ENCODE measurements at regions not wholly inside any gene's neighbourhood (a gene's known extent, or its start where the extent isn't known, plus 50 kb on each side); places are given as distances from the start of the nearest gene placed in this dataset.

DNA sequence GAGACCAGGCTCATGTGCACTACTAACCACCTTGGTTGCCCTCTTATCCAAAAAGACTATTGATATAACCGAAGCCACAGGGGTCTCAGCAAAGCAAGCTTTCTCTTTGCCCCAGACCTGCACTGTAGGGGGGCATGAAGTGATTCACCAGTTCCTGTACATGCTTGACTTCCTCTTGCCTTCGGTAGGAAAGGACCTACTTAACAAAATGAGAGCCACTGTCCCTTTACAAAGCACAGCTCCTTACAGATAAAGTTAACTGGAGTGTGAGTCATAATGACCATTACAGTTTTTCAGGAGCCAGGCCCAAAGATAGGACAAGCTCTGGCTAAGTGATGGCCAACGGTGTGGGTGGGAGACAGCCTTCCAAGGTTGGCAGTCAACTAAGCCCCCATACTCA lies 622.0 kb upstream of the TSPY4 start:
- Histone ChIP-seq H3K36me3 (no peaks in the 10 kb centered on the region), H3K9me3 (no peaks in the 10 kb centered on the region), H3K27ac (no peak overlapping the region), H3K4me3 (no peak overlapping the region), H3K4me1 (no peaks in the 10 kb centered on the region), H3K27me3 (no peaks in the 10 kb centered on the region)
- DNase-seq (no peak), ATAC-seq (no peak)
- TF ChIP-seq, protein P1, sequence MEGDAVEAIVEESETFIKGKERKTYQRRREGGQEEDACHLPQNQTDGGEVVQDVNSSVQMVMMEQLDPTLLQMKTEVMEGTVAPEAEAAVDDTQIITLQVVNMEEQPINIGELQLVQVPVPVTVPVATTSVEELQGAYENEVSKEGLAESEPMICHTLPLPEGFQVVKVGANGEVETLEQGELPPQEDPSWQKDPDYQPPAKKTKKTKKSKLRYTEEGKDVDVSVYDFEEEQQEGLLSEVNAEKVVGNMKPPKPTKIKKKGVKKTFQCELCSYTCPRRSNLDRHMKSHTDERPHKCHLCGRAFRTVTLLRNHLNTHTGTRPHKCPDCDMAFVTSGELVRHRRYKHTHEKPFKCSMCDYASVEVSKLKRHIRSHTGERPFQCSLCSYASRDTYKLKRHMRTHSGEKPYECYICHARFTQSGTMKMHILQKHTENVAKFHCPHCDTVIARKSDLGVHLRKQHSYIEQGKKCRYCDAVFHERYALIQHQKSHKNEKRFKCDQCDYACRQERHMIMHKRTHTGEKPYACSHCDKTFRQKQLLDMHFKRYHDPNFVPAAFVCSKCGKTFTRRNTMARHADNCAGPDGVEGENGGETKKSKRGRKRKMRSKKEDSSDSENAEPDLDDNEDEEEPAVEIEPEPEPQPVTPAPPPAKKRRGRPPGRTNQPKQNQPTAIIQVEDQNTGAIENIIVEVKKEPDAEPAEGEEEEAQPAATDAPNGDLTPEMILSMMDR (IDR thresholded peaks at IDR 0.05) = no peak
- intact Hi-C loops (cut with DNase I) = no loop called here

GRCh38 chrY:8726616-8727015 lies 610.6 kb upstream of the TSPY4 start:
- H3K4me3 ChIP-seq = no peak overlapping the region
- H3K36me3 ChIP-seq = no peaks in the 10 kb centered on the region
- ATAC-seq (no peak), DNase-seq (no peak)
- H3K9me3 ChIP-seq = no peaks in the 10 kb centered on the region
- intact Hi-C loops (cut with DNase I) = no loop called here
- no peak overlapping the region for H3K27ac ChIP-seq
- H3K4me1 ChIP-seq = no peaks in the 10 kb centered on the region
- TF ChIP-seq, protein P1 (IDR thresholded peaks at IDR 0.05) = no peak
- no peaks in the 10 kb centered on the region for H3K27me3 ChIP-seq

DNA sequence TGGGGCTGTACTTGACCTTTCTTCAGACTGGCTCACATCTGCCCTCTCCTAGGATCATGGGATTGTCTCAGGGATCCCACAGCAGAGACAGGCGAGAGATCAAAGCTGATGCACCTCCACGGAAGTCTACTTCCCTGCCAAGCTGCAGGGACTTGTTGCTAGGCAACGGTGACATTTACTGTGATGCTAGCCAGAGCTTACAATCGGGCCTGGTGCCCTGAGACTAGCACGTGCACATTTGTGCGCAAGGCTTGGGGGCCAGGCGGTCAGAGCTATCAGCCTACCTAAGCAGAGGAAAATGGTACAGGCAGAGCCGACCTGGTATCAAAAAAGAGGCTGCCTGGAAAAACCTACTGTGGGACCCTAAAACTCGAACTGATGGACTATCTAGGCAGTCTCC lies 607.3 kb upstream of the TSPY4 start:
- Histone ChIP-seq H3K4me1 (no peaks in the 10 kb centered on the region), H3K27me3 (no peaks in the 10 kb centered on the region), H3K27ac (no peak overlapping the region), H3K9me3 (no peaks in the 10 kb centered on the region), H3K36me3 (no peaks in the 10 kb centered on the region), H3K4me3 (no peak overlapping the region)
- no peak for DNase-seq
- intact Hi-C loops (cut with DNase I) = no loop called here
- TF ChIP-seq, protein P1 (IDR thresholded peaks at IDR 0.05) = no peak
- no peak for ATAC-seq

DNA sequence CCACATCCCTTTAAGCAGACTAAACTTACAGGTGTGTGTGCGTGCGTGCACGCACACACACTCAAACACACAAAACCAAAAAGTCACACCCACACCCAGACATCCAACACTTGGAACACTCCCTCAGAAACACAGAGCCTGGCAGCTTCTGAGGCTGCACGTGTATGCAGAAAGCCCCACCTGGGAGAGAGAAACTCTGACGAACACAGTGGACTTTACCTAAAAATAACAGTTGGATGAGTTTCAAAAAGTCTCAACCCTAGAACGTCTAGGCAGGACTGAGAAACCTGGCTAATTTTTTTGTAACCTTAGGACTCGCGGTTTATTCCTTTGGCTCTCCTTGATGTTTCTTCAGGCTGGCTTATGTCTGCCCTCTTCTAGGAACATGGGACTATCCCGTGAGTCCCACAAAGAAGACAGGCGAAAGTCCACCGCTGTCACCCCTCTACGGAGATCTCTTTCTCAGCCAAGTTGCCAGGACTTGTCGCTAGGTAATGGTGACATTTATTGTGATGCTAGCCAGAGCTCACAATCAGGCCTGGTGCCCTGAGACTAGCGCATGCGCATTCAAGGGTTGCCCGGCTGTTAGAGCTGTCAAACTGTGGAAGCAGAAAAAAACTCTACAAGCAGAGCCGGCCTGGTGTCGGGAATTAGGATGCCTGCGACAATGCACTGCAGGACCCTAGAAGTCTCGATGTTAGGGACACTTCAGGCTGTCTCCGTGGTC lies 595.8 kb upstream of the TSPY4 start:
- intact Hi-C loops (cut with DNase I) = no loop called here
- TF ChIP-seq, protein P1 (IDR thresholded peaks at IDR 0.05) = no peak
- no peak overlapping the region for H3K4me3 ChIP-seq
- no peaks in the 10 kb centered on the region for H3K4me1 ChIP-seq
- no peak for DNase-seq
- no peak for ATAC-seq
- H3K27me3 ChIP-seq = no peaks in the 10 kb centered on the region
- no peak overlapping the region for H3K27ac ChIP-seq
- H3K9me3 ChIP-seq = no peaks in the 10 kb centered on the region
- no peaks in the 10 kb centered on the region for H3K36me3 ChIP-seq

GRCh38 chrY:8764184-8764583 lies 573.1 kb upstream of the TSPY4 start:
- no peak for ATAC-seq
- Histone ChIP-seq H3K27me3 (no peaks in the 10 kb centered on the region), H3K27ac (no peak overlapping the region), H3K36me3 (no peaks in the 10 kb centered on the region), H3K9me3 (no peaks in the 10 kb centered on the region), H3K4me3 (no peak overlapping the region), H3K4me1 (no peaks in the 10 kb centered on the region)
- intact Hi-C loops (cut with DNase I) = no loop called here
- no peak for DNase-seq
- TF ChIP-seq, protein P1 (IDR thresholded peaks at IDR 0.05) = no peak
